H1 (cell line): ENCODE measurements at regions not wholly inside any gene's neighbourhood (a gene's known extent, or its start where the extent isn't known, plus 50 kb on each side); places are given as distances from the start of the nearest gene placed in this dataset.

ENCODE experiments used
- CTCF ChIA-PET: fragments of 300-600 bp; sonication (Branson Sonifier 250); formaldehyde crosslinking; loops from one replicate; lab custom pipeline; 2021; ENCODE audit not compliant: partially characterized antibody; lab: Charles Lee
- POLR2A ChIA-PET: fragments of 300-600 bp; sonication (Branson Sonifier 250); formaldehyde crosslinking; loops from one replicate; lab custom pipeline; 2021; ENCODE audit warnings: inconsistent platforms; ENCODE audit not compliant: partially characterized antibody; lab: Charles Lee
- DNase-seq, 2 experiments: peaks; one replicate each; pipeline versions ENCODE4 v3.0.0 to v3.0.0-alpha.2; 2010 to 2022; ENCODE audit warnings: low spot score in 2 of 2, low read depth in 1 of 2, mixed read lengths in 1 of 2
- FAIRE-seq: peaks from 2 replicates; lab custom pipeline; 2011; peaks lifted over from hg19 to GRCh38; lab: Jason Lieb, UNC
- H2AFZ ChIP-seq: 2 replicates; pipeline ENCODE4 v1.8.1; 2012; ENCODE audit warnings: low read length, inconsistent platforms
- H2AK5ac ChIP-seq: 2 replicates; pipeline ENCODE4 v1.6.1; 2013; ENCODE audit warnings: low read depth, low read length
- H2BK120ac ChIP-seq: replicated peaks from 2 replicates; pipeline ENCODE3; 2013; ENCODE audit warnings: low read depth, low read length, inconsistent platforms
- H2BK12ac ChIP-seq: 2 replicates; pipeline ENCODE4 v1.6.1; 2013; ENCODE audit warnings: low read depth, low read length
- H2BK15ac ChIP-seq: 2 replicates; pipeline ENCODE4 v1.6.1; 2013; ENCODE audit warnings: low read length
- H2BK20ac ChIP-seq: 2 replicates; pipeline ENCODE4 v1.6.1; 2013; ENCODE audit warnings: low read length
- H2BK5ac ChIP-seq: 2 replicates; pipeline ENCODE4 v1.6.1; 2013; ENCODE audit warnings: low read depth, low read length
- H3K14ac ChIP-seq: 2 replicates; pipeline ENCODE4 v1.6.1; 2013; ENCODE audit warnings: inconsistent platforms; ENCODE audit not compliant: insufficient read length
- H3K18ac ChIP-seq: 2 replicates; pipeline ENCODE4 v1.6.1; 2013; ENCODE audit warnings: low read length; ENCODE audit errors: extremely low read depth
- H3K23ac ChIP-seq: 2 replicates; pipeline ENCODE4 v1.6.1; 2013; ENCODE audit warnings: inconsistent platforms; ENCODE audit not compliant: insufficient read length
- H3K23me2 ChIP-seq: 2 replicates; pipeline ENCODE4 v1.6.1; 2013; ENCODE audit warnings: low read depth, low read length
- H3K27ac ChIP-seq: 2 replicates; pipeline ENCODE4 v1.6.1; 2011; ENCODE audit warnings: low read depth, low read length, inconsistent platforms
- H3K27me3 ChIP-seq, 4 experiments: replicated peaks in 1 of 4; 1 replicate in 1 of 4; 2 replicates in 3 of 4; pipeline versions ENCODE4 v1.6.1 to v1.8.1; 2011 to 2013; ENCODE audit warnings: low read length in 3 of 4, mild to moderate bottlenecking in 3 of 4, inconsistent platforms in 2 of 4, mixed read lengths in 2 of 4, moderate library complexity in 1 of 4; ENCODE audit not compliant: control insufficient read depth in 3 of 4, insufficient read depth in 3 of 4; ENCODE audit errors: extremely low read depth in 1 of 4
- H3K36me3 ChIP-seq, 4 experiments: 2 replicates each; pipeline versions ENCODE4 v1.6.1 to v1.8.1; 2011 to 2013; ENCODE audit warnings: mild to moderate bottlenecking in 4 of 4, low read length in 3 of 4, moderate library complexity in 2 of 4, control low read depth in 1 of 4, inconsistent platforms in 1 of 4; ENCODE audit not compliant: insufficient read depth in 4 of 4, control insufficient read depth in 2 of 4
- H3K4ac ChIP-seq: replicated peaks from 2 replicates; pipeline ENCODE3; 2013; ENCODE audit warnings: low read length, low read depth, mixed read lengths, inconsistent platforms; ENCODE audit not compliant: insufficient read length
- H3K4me1 ChIP-seq, 4 experiments: replicated peaks in 1 of 4; 1 replicate in 1 of 4; 2 replicates in 3 of 4; pipeline versions ENCODE4 v1.6.1 to v1.8.1; 2011 to 2013; ENCODE audit warnings: low read length in 3 of 4, inconsistent platforms in 2 of 4, mixed read lengths in 1 of 4; ENCODE audit not compliant: insufficient read depth in 4 of 4, control insufficient read depth in 3 of 4
- H3K4me2 ChIP-seq, 2 experiments: 2 replicates each; pipeline versions ENCODE4 v1.6.1 to v1.8.1; 2011 to 2013; ENCODE audit warnings: low read depth in 2 of 2, low read length in 2 of 2, control low read depth in 1 of 2, inconsistent platforms in 1 of 2, mild to moderate bottlenecking in 1 of 2; ENCODE audit not compliant: insufficient read depth in 1 of 2
- H3K4me3 ChIP-seq, 4 experiments: fragments of 200-600, 300-600 bp in 1 of 4; sonication (generic), shearing (Covaris generic), sonication (Bioruptor Twin) in 1 of 4; 2 replicates each; pipeline versions ENCODE4 v1.5.1 to v1.8.1; 2011 to 2016; ENCODE audit warnings: low read length in 4 of 4, low read depth in 3 of 4, control low read depth in 2 of 4, inconsistent platforms in 2 of 4, mild to moderate bottlenecking in 2 of 4, mixed read lengths in 1 of 4, moderate library complexity in 1 of 4; ENCODE audit not compliant: insufficient read depth in 2 of 4; ENCODE audit errors: extremely low read depth in 1 of 4
- H3K56ac ChIP-seq: replicated peaks from 2 replicates; pipeline ENCODE3; 2013; ENCODE audit warnings: low read depth, mild to moderate bottlenecking, mixed read lengths, low read length, inconsistent platforms; ENCODE audit not compliant: insufficient read length
- H3K79me1 ChIP-seq: 2 replicates; pipeline ENCODE4 v1.6.1; 2013; ENCODE audit warnings: low read depth, low read length, control low read depth
- H3K79me2 ChIP-seq, 2 experiments: 2 replicates each; pipeline versions ENCODE4 v1.6.1 to v1.8.1; 2012 to 2013; ENCODE audit warnings: low read length in 2 of 2, mild to moderate bottlenecking in 2 of 2, inconsistent platforms in 1 of 2; ENCODE audit not compliant: insufficient read depth in 2 of 2, control insufficient read depth in 1 of 2
- H3K9ac ChIP-seq, 4 experiments: replicated peaks in 1 of 4; 1 replicate in 1 of 4; 2 replicates in 3 of 4; pipeline versions ENCODE4 v1.6.1 to v1.8.1; 2011 to 2013; ENCODE audit warnings: low read depth in 3 of 4, low read length in 3 of 4, control low read depth in 2 of 4, mild to moderate bottlenecking in 2 of 4, moderate library complexity in 2 of 4, inconsistent platforms in 1 of 4; ENCODE audit errors: extremely low read depth in 1 of 4
- H3K9me3 ChIP-seq, 2 experiments: 2 replicates each; pipeline versions ENCODE4 v1.6.1 to v1.8.1; 2012 to 2013; ENCODE audit warnings: mild to moderate bottlenecking in 2 of 2, moderate library complexity in 2 of 2, control low read depth in 1 of 2, inconsistent platforms in 1 of 2, low read depth in 1 of 2, low read length in 1 of 2, mixed read lengths in 1 of 2; ENCODE audit not compliant: insufficient read depth in 2 of 2
- H4K20me1 ChIP-seq, 2 experiments: replicated peaks in 1 of 2; 2 replicates each; pipeline versions ENCODE3 to v1.8.1; 2011 to 2013; ENCODE audit warnings: inconsistent platforms in 2 of 2, low read length in 2 of 2, mild to moderate bottlenecking in 1 of 2; ENCODE audit not compliant: insufficient read depth in 2 of 2, control insufficient read depth in 1 of 2
- H4K5ac ChIP-seq: 2 replicates; pipeline ENCODE4 v1.6.1; 2013; ENCODE audit warnings: low read length, low read depth, mixed read lengths, inconsistent platforms; ENCODE audit not compliant: insufficient read length
- H4K8ac ChIP-seq: 2 replicates; pipeline ENCODE4 v1.8.0; 2013; ENCODE audit warnings: mild to moderate bottlenecking, moderate library complexity, low read length, inconsistent platforms; ENCODE audit not compliant: insufficient read depth; ENCODE audit errors: extremely low read depth
- H4K91ac ChIP-seq: replicated peaks from 2 replicates; pipeline ENCODE3; 2013; ENCODE audit warnings: low read length, mixed read lengths, inconsistent platforms; ENCODE audit not compliant: insufficient read length
- RAD21 ChIP-seq, 2 experiments: IDR thresholded peaks in 1 of 2; conservative IDR thresholded peaks in 1 of 2; 2 replicates each; pipeline ENCODE4 v1.6.1; 2011; ENCODE audit warnings: low read depth in 2 of 2, low read length in 2 of 2, improper control_type of control experiment in 1 of 2, inconsistent platforms in 1 of 2, mild to moderate bottlenecking in 1 of 2, moderate library complexity in 1 of 2
- WGBS, 2 experiments: shearing (Covaris generic) in 1 of 2; methylation state at CpG; one replicate each; pipeline versions ENCODE4 v1.1.6 to v1.1.7; 2013 to 2015; ENCODE audit warnings: low lambda C conversion rate in 2 of 2, mixed read lengths in 2 of 2, inconsistent platforms in 1 of 2, low coverage in 1 of 2, missing lambda C conversion rate in 1 of 2; ENCODE audit not compliant: insufficient replicate concordance in 2 of 2, insufficient coverage in 1 of 2, insufficient read length in 1 of 2; ENCODE audit errors: extremely low coverage in 1 of 2, missing lambda C conversion rate in 1 of 2; 5-methylcytosine and 5-hydroxymethylcytosine counted together

- CTCF ChIA-PET, result interaction anchor here (1.0 to 1.7 kb wide), 3 partner anchors 27 to 147 kb away, joined by 3 to 4 read pairs (median 3); no protein-coding TSS in a partner anchor
- H2BK5ac ChIP-seq, result no peak overlapping the region
- 0 out of 7 replicates have a peak, but pooled peaks cover 0 to 4% (median 0%) of the 10 kb centered on the region in 4 experiments for H3K4me1 ChIP-seq
- WGBS, 2 experiments, result 100% methylated on average over 1 of the region's 1 CpG; no CpG with 5 or more reads in 1 of the 2 experiments
- no peak overlapping the region for H3K4me3 ChIP-seq
- H4K8ac ChIP-seq, result peak overlapping the region; percentile 68; the same call in 1 of the 2 replicates
- H3K9ac ChIP-seq, result no peak overlapping the region
- H3K4ac ChIP-seq, result no peak overlapping the region
- TF ChIP-seq RAD21 (IDR thresholded peaks at IDR 0.05 in 1 of 2, conservative IDR thresholded peaks at IDR 0.05 in 1 of 2; ENCODE audit: low read depth in 2 of 2, low read length in 2 of 2), result no peak
- TF ChIP-seq, all 59 proteins: peak for 0
- H3K27me3 ChIP-seq, result no peaks in the 10 kb centered on the region
- FAIRE-seq, result no peak
- peak overlapping the region; percentile 45; the same call in 1 of the 2 replicates for H2AFZ ChIP-seq
- no peaks in the 10 kb centered on the region for H3K9me3 ChIP-seq
- no peak overlapping the region for H3K56ac ChIP-seq
- DNase-seq, result no peak
- H2BK120ac ChIP-seq, result no peak overlapping the region
- H2AK5ac ChIP-seq, result no peak overlapping the region
- POLR2A ChIA-PET, result no interaction called here
- H2BK12ac ChIP-seq, result no peak overlapping the region
- H3K14ac ChIP-seq, result no peak overlapping the region
- no peaks in the 10 kb centered on the region for H3K23me2 ChIP-seq
- H4K91ac ChIP-seq, result no peak overlapping the region
- H3K27ac ChIP-seq, result no peak overlapping the region
- no peak overlapping the region for H2BK20ac ChIP-seq
- no peaks in the 10 kb centered on the region for H3K36me3 ChIP-seq
- H3K23ac ChIP-seq, result no peak overlapping the region
- no peak overlapping the region for H2BK15ac ChIP-seq
- no peaks in the 10 kb centered on the region for H3K79me2 ChIP-seq
- H4K20me1 ChIP-seq, result no peaks in the 10 kb centered on the region
- H4K5ac ChIP-seq, result no peak overlapping the region
- H3K79me1 ChIP-seq, result no peaks in the 10 kb centered on the region
- H3K18ac ChIP-seq, result no peak overlapping the region
- H3K4me2 ChIP-seq, result no peak overlapping the region
Observed at GRCh38 chr15:37744521-37744920, 189.9 kb upstream of the TMCO5A start.
